ENCODE measurements at regions not wholly inside any gene's neighbourhood (a gene's known extent, or its start where the extent isn't known, plus 50 kb on each side); places are given as distances from the start of the nearest gene placed in this dataset.
A peak's percentile ranks its signal among the peaks of the same experiment; 100 is the strongest.

DNA sequence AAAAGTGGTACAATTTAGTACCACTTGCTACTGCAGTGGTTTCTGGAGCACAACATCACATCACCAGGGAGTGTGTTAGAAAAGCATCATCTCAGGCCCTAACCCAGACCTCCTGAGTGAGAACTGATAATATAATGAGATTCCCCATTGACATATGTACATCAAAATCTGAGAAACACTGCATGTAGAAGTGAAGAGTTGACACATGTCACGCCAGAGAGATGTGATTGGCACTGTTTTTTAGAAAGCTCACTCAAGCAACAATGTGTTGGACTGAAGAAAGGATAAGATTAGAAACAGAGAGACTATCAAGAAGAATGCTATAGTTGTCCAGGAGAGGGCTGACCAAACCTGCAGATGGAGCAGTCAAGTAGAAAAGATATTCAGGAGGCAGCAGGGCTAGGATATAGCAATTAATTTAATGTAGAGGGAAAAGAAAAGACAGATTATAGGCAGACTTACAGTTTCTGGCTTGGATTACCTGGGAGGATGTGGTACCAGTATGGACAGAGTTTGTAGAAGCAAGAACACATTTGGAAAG is 324.4 kb upstream of the ADAMTSL1 start:
- no peak for DNase-seq

DNA sequence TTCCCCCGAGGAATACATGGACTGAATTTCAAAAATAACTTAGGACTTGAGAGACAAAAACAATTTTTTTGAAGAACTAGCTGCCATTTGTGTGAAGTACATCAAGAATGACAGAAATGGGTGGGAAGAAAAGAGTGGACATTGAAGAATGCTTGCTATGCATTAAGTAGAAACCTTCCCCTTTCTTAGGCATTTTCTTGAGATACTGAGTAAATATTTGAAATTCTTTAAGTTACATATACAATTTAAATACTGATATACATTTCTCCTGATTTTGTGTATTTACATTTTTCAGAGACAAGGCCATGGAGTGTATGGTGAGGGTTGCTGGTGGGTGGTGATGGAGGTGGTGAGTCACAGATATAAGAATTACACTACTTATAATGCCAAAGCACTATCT is 319.3 kb upstream of the ADAMTSL1 start:
- no peak for DNase-seq

DNA sequence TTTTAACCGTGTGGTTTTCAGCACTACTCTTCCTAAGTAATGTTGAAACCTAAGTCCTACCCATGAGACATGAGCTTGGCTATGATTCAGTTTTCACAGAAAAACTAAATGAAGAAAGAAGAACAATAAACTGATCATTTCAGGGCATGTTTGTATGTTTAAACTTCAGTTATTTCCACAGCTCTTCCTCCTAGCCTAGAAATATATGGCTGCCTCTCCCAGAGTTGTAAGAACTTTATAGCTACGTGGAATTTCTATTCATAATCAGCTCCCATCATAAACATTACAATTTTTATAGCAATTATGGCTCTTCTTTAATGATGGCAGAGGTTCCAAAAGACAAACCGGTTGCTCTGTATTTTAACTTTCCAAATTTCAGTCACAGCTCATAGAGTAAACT is 314.7 kb upstream of the ADAMTSL1 start:
- DNase-seq, result no peak

DNA sequence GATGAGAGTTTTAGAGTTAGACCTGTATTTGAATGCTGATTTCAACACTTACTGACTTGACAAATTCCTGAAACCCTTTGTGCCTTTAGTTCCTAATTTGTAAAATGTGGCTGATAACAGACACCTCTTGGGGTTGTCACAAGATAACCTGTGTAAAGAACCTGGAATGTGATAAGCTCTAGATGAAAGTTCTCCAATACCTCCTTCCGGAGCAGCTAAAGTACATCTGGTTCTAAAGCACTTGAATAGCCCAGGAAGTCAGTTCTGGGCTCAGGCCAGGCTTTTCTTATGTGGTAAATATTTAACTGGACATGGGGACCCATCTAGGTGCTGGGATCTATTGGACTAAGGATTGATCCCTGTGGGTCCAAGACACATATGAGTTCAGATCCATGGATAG is 310.8 kb upstream of the ADAMTSL1 start:
- no peak for DNase-seq

DNA sequence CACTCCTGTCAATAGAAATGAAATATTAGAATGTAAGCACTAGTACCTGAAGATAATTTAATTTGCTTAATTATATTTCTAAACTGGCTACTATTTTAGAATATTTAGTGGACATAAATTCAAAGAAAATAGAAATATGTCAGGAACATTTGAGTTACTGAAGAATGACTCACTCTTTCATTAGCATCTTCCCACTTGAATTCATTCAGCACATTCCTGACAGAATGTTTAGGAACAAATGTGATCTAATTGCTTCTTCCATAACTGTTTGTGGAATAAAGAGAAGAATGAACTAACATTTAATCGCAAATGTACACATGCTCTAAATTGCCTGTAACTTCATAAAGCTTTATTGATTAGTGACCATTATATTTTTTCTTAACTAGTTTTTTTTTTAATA is 306.2 kb upstream of the ADAMTSL1 start:
- no peak for DNase-seq

DNA sequence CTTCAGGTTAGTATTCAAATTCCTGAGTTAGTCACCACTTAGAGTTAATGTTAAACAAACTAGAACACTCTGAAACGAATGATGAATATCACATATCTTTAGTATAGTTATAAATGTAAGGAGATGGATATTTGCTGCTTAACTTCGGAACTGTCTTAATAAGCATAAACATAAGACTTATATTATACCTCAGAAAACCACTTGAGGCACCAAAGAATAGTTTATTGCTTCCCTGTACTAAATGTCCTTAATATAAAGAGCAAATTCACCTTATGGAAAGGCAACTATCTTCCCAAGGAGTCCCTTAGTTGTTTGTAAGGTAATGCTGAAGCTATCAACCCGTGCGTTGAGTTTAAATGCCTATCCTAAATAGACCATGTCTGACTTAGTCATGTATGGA is 300.0 kb upstream of the ADAMTSL1 start:
- DNase-seq, result no peak

DNA sequence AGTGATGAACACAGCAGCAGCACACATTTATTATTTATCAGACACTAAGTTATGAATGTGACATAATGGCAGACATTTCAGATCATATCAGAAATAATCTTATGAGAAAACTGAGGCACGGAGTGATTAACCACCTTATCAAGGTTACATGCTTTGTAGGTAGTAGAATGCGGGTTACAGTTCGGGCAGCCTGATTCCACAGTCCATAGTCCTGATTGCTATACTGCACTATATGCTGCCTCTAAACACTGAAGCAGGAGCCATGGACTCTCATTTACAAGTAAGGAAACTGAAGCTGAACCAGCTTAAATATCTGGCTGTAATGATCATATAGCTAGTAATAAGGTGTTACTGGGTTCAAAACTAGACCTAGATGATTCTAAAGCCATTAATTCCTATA is 291.3 kb upstream of the ADAMTSL1 start:
- no peak for DNase-seq

DNA sequence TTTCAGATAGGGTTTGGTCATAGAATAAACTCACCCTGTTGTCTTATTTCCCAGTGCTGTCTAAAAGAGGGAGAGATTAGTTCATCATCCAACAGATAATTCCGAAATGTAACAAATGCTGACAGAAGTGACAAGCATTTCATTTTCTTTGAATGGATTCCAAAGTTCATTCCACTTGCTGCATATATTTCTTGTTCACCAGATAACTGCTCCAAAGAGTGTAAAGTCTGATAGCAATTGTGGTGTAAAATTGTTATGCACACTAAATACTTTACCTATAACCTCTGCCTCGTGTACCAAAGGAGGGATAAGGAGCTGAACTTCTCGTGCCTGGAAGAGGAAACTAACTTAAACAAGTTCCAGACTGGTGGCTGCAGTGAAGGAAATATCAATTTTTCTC is 290.0 kb upstream of the ADAMTSL1 start:
- DNase-seq, result no peak

DNA sequence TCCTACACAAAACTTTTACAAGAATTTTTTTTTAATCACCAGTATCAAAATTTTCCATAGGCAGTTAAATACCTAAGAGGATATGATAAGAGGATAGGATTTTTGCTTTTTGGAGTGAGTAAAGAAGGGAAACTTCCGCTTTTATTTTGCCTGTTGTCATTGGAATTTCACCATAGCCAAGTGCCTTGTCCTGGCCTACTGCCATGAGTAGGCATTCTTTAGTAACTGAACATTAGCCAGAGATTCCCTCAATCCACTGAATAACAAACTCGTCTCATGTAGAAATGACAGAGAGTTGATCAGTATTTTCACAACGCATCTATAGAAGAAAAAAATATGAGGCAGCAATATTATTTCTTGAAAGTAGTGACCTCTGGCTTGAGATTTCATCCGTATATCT is 289.6 kb upstream of the ADAMTSL1 start:
- DNase-seq, result no peak

DNA sequence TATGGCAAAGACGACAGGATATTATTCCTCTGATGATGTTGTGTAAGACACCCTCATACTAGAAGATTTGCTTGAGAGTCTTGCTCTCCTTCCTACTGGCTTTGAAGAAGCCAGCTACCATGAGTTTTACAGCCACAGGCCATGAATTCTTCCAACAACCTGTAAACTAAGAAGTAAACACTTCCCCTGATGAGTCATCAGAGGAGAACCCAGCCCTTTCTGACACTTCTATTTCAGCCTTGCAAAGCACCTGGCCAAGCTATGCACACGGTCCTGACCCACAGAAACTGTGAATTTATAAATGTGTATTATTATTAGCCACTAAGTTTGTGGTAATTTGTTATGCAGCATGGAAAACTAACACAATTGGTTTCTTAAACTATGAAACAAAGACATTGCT is 288.8 kb upstream of the ADAMTSL1 start:
- no peak for DNase-seq

DNA sequence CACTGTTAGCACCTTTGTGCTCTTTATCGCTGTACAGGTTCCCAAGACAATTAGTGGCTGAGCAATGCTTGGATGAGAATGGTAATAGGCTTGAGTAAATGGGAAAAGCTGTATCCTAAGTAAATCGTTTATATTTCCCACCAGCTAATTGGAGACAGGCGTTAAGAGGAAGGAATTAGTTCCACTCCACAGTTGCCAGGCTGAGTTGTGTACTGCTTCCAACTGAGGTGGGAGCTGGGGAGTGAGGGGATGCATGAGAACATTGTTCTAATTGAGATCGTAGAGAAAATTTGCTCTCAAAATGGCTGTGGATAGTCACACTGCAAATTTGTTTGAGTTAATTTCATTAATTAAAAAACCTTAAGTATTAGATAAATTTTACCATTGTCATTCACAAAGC is 285.0 kb upstream of the ADAMTSL1 start:
- DNase-seq, result no peak

DNA sequence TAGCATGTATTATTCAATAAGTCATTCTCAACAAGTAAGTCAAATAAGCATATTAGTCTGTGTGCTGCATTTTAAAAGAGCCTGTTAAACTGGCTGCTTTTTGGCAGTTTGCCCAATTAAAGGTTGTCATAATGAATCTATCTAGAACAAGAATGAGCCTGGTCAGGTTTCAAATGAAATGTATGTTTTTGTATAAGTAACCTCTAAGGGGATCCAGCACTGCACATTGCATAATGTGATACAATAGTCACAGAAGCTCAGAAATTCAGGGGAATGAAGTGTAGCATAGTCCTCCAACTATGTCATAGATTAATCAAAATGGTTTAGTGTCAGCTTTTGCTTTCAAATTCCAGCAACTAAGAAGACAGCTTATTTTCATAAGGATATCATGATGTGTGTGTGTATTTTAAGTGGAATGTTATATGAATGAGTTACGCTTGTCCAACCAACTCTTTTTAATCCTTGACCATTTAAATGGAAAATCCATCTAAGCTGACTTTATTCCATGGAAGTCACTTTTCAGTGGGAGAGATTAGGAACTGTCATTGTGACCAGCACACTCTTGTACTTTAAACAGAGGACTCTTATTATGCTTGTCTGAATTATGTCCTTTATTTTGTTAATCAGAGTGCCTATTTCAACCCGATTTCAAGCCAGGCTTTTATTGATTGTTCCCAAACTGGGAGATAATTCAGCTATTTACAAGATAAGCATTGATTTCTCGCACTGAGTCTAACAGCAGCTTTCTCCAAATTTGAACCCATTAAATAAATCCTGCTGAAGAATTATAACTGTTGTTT is 283.9 kb upstream of the ADAMTSL1 start:
- DNase-seq, result no peak

DNA sequence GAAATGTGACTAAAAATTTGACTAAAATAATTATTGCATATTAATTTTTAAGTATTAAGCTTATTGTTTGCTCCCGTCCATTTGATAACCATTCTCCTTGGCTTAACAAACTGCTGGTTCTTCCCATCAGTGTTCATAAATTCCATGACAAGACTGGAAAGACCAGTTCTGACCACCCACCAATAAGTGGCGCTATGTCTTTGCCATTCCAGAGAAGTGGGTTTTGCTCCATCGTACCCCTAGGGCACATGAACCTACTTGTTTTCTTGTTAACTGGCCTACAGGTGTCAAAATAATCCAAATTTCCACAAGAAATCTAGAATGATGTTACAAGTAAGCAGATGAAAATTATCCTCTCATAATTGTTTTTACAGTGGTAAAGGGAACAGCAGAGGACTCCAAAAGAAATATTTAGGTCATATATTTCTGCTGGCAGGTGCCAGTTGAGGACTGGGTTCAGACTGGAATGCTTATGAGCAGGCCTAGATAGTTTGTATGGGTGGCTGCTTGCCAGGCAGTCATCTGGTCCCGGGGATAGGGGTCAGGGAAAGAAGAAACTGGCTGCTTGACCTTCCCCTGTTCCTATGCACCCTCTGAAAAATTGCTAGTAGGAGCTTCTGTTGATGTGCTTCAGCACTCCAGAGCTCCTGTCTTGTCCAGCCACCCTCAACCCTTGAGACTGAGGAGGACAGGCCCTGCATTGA is 283.1 kb upstream of the ADAMTSL1 start:
- DNase-seq, result no peak

DNA sequence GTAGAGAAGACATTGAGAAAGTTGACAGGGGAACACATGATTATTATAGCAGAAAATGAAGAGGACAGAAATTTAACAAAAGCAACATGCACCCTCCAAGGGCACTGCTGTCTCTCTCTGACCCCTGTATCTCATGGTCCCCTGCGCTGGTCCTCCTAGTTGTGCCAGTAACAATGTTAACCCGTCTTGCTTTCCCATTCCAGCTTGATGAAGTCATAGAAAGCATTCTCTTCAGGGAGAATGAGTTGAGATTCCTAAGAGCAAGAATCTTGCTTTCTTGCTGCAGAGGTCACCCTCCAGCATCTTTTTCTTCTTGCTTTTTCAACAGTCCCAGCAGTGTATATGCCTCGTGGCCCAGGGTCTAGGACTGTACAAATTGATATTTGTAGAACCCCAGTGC is 279.6 kb upstream of the ADAMTSL1 start:
- DNase-seq, result no peak

DNA sequence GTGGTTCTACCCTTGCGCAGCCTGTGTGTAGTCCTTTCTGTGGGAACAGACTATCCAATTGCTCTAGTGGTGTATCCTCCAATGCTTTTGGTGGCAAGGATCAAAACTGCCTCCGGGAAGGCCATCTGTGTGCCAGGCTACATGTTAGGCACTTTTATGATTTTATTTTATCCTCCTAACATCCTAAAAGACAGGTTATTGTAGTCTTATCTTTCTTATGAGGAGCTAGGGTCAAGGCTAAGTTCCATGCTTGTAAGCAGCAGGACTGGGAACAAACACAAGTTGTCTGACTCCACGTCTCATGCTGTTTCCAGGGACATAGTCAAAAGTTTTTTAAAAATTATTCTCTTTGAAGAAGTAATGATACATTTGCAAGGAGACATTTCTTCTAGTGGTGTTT is 278.7 kb upstream of the ADAMTSL1 start:
- no peak for DNase-seq

DNA sequence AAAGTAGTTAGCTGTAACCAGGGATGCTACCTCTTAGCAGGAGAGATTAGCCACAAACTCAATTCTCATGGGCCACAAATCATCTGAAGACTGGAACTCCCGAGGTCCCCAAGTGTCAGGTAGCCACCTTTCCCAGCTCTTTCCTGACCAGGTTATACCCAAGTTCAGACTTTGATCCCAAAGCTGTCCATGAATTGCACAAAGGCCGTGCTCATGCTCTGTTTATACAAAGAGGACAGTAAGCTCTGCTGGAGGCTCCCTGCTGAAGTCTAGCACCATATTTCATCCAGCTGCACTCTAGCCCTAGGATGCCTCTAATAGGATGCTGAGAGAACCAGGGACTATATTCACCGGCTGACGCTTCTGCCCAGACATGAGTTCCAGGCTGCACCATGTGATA is 271.0 kb upstream of the ADAMTSL1 start:
- DNase-seq, result no peak

DNA sequence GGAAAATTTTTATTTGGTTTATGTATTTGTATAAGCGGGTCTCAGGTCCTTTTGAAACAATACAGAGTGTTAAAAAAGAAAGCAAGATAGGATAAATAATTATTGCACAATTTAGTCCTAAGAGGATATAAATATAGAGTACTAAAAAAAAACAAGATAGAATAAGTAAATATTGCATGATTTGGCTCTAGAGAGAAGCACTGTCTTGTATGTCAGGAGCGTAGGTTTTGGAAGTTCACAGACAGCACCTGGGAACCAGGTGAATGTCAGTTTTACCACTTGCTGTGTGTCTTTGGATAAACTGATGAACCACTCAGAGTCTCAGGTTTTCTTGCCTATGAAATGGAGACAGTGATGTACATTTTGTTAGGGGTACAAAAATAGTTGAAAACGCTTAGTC is 266.2 kb upstream of the ADAMTSL1 start:
- DNase-seq, result no peak

DNA sequence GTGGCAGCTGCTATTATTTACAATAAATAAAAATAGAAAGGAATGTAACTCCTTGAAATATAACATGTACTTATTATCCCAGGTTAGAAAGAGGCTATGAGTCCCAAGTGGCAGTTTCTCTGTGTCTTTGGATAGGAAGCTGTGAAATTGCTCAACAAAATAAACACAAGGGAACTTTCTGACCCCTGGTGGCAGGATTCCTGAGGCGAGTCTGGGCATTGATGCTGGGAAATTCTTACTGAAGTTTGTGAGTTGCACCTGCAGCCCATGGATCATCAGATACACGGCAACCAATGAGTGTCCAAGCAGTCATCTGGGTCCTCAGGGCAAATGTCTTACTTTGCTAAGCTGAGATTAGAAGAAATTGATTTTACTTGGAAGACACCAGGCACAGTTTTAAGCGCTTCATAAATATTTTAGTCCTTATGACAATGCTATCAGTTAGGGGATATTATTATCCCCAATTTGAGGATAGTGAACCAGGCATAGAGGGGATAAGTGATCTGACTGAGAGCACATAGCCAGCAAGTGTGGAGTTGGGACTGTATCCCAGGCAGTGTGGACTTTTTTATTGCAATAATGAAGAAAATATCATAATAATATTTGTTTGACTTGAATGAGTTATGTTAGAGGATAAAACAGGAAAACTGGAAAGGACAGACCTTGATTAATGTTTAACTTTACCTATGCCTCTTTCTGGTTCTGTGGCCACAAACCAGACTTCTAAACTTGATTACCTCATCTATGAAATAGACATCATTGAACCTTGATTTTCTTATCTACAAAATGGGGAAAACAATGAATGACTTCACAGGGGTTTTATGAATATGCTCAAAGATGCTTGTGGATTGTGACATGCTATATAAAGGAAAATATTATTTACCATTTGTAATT is 265.5 kb upstream of the ADAMTSL1 start:
- peak; percentile 38 for DNase-seq

DNA sequence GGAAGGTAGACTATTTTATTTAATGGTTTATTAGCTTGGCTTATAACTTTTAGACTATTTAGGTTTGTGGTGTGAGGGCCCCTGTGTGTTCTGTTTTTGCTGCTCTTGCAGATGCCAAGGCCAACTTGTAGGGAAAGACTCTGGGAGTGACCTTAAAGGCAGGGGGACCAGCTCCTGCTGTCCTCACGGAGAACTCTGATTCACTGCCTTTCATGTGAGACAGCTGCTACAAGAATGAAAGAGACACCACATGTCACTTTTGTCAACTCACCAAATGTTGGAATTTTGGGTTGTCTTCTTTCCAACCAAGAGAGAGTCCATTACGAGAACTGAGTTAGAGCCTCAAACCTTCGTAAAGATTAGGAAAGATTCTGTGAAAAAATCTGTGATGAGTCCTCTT is 258.3 kb upstream of the ADAMTSL1 start:
- DNase-seq, result no peak

DNA sequence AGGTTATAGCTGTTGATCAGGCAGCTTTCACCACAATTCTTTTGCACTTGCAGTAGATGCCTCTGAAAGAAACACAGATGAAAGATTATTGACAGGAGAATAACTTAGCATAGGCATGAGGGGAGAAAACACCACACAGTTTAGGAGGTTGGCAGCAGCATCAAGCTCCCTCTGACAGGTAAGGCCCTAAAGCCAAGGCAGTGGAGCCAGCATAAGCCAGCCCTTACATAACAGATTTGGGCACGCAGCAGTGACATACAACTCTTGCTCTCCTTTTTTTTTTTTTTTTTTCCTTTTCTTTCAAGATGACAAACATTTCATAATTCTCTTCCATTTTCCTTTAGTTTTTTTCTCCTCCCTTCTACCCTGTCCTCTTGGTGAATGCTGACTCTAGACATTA is 257.6 kb upstream of the ADAMTSL1 start:
- no peak for DNase-seq

DNA sequence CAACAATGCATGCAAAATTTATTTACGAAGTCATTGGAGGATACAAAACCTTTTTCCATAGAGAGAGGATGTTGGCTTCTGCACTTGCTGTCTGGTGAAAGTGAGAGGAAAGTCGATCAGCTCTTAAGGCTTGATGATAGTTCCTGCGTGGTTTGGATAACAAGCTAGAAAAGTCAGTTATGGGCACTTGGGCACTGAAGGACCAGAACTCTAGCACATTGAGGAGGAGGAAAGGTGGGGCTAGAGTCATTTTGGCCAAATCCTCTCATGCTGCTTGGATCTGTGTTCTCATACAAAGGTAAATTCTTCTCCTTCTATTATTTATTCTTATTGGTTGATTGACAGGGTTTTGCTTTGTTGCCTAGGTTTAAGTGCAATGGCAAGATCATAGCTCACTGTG is 245.9 kb upstream of the ADAMTSL1 start:
- no peak for DNase-seq

DNA sequence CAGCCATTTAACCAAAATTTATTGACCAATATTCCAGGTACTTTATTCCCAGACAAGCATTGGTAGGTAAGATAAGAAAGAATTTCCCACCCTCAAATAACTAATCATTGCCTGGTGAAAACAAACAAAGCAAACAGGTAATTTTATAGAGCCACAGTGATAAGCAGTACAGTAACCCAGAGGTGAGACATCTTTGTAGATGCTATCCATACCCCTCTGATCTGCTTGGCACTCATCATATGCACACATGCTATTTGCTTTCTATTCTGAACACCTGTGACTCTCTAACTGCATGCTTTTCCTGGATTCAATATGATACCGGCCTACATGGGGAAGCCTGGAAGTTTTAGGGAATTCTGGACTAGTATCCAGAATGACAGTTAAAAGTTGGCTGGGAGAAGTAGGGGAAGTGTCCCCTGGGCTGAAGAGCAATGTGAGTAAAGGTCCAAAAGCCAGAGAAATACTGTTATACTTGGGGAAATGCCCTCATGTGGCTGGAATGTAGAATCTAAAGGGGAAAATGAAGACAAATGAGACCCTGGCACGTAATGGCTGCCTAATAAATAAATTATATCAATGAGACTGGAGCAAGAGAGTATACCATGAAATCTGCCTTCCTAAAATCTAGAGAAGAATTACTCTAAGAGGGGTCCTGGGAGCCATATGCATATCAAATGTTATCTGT is 243.8 kb upstream of the ADAMTSL1 start:
- no peak for DNase-seq
